Panc1 (cell line): ENCODE measurements at regions not wholly inside any gene's neighbourhood (a gene's known extent, or its start where the extent isn't known, plus 50 kb on each side); places are given as distances from the start of the nearest gene placed in this dataset.

Experiments
- ATAC-seq: fragments of 200-7000 bp; cut with Tn5 transposase; 2 replicates; pipeline ENCODE4 v1.9.1; 2020; ENCODE audit warnings: mild to moderate bottlenecking, moderate library complexity
- BruUV-seq: library from RNA; stranded (reverse); fragments of 400-500 nt; replicated peaks from 2 replicates; lab custom pipeline; 2021; lab: Mats Ljungman, UMichigan
- CTCF ChIA-PET: fragments of 300-600 bp; sonication (Branson Sonifier 250); formaldehyde crosslinking; loops from one replicate; lab custom pipeline; 2022; ENCODE audit warnings: antibody characterized with exemption; lab: Charles Lee
- POLR2A ChIA-PET: fragments of 300-600 bp; sonication (Branson Sonifier 250); formaldehyde crosslinking; loops from one replicate; lab custom pipeline; 2022; ENCODE audit warnings: antibody characterized with exemption; lab: Charles Lee
- DNase-seq: peaks from one replicate; pipeline ENCODE4 v3.0.0-alpha.2; 2010; ENCODE audit warnings: low read depth, low spot score
- H3K27ac ChIP-seq: 2 replicates; pipeline ENCODE4 v1.5.1; 2011; ENCODE audit warnings: mild to moderate bottlenecking, low read length, inconsistent platforms
- H3K27me3 ChIP-seq: fragments of 200-500 bp; sonication (Bioruptor generic); 2 replicates; pipeline ENCODE4 v1.6.0; 2014; ENCODE audit warnings: low read length, inconsistent platforms; ENCODE audit not compliant: control insufficient read depth, insufficient read depth
- H3K36me3 ChIP-seq: fragments of 200-500 bp; sonication (Bioruptor generic); 2 replicates; pipeline ENCODE4 v1.5.1; 2014; ENCODE audit warnings: inconsistent platforms, mild to moderate bottlenecking, low read length, moderate library complexity; ENCODE audit not compliant: control insufficient read depth, insufficient read depth
- H3K4me1 ChIP-seq: 2 replicates; pipeline ENCODE4 v1.5.1; 2011; ENCODE audit warnings: inconsistent platforms, mild to moderate bottlenecking, low read length, moderate library complexity; ENCODE audit not compliant: control insufficient read depth, insufficient read depth
- H3K4me3 ChIP-seq, 2 experiments: 2 replicates each; pipeline ENCODE4 v1.5.1; 2011 to 2012; ENCODE audit warnings: low read depth in 2 of 2, low read length in 2 of 2, mild to moderate bottlenecking in 2 of 2, inconsistent platforms in 1 of 2, moderate library complexity in 1 of 2
- H3K9me3 ChIP-seq: fragments of 200-500 bp; sonication (Bioruptor generic); 2 replicates; pipeline ENCODE4 v1.5.1; 2014; ENCODE audit warnings: low read depth, mild to moderate bottlenecking, inconsistent platforms, low read length, moderate library complexity; ENCODE audit not compliant: control insufficient read depth, insufficient read depth
- POLR2AphosphoS5 ChIP-seq: IDR thresholded peaks from 2 replicates; pipeline ENCODE4 v1.6.1; 2012; ENCODE audit warnings: mild to moderate bottlenecking, low read depth, low read length, moderate library complexity
- SIN3A ChIP-seq: IDR thresholded peaks from 2 replicates; pipeline ENCODE4 v1.6.1; 2012; ENCODE audit warnings: low read depth, mild to moderate bottlenecking, low read length, moderate library complexity, borderline replicate concordance; ENCODE audit not compliant: insufficient read depth
- TCF7L2 ChIP-seq: IDR thresholded peaks from 2 replicates; pipeline ENCODE4 v1.6.1; 2011; ENCODE audit warnings: mild to moderate bottlenecking, low read depth, low read length, inconsistent platforms
- in situ Hi-C: cut with HindIII; loops from 2 replicates; pipeline ENCODE4 v1.10.0; 2016; ENCODE audit warnings: low sequenced_read_pairs, low pct_unique_long_range_greater_than_20kb
- intact Hi-C: fragments of 100-400 bp; cut with micrococcal nuclease; formaldehyde crosslinking; loops from one replicate; pipeline ENCODE4 v1.10.0; 2022; ENCODE audit not compliant: unreplicated experiment
- TF ChIP-seq, protein P1 (sequence below): fragments of 450-650 bp; IDR thresholded peaks from 2 replicates; pipeline ENCODE4 v1.5.1; 2017; ENCODE audit warnings: mild to moderate bottlenecking
- TF ChIP-seq, protein P2 (sequence below), 2 experiments: IDR thresholded peaks; 2 replicates each; pipeline ENCODE4 v1.6.1; 2011 to 2012; ENCODE audit warnings: low read depth in 2 of 2, control low read depth in 1 of 2, low read length in 1 of 2, mild to moderate bottlenecking in 1 of 2, moderate library complexity in 1 of 2; ENCODE audit not compliant: insufficient read depth in 1 of 2

DNA sequence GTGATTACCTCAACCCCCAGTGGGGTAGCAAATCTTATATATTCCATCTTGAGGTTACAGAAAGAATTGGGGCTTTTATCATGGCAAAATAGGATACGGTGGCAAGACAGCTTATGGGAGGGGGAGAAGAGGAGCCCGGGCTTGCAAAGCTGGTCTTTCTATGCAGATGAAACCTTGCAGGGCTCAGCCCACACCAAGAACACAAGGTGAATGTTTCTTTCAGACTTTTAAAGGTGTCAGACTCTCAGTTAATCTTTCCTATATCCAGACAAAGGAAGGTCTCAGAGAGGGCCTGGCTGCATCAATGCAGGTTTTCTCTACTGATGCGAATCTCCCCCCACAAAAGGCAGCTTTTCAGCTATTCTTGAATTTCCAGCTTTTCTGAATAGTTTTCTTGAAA, 59.9 kb upstream of the WDR17 start:
- no TSS peak for BruUV-seq
- DNase-seq (no peak), ATAC-seq (no peak)
- no peak overlapping the region for H3K27ac ChIP-seq
- POLR2A ChIA-PET, result no interaction called here
- in situ Hi-C loops, result no loop called here
- CTCF ChIA-PET, result no interaction called here
- intact Hi-C loops, result no loop called here
- no peaks in the 10 kb centered on the region for H3K36me3 ChIP-seq
- H3K4me3 ChIP-seq, result no peak overlapping the region
- TF ChIP-seq SIN3A (no peak), TCF7L2 (no peak), POLR2AphosphoS5 (no peak)
- TF ChIP-seq, protein P1, sequence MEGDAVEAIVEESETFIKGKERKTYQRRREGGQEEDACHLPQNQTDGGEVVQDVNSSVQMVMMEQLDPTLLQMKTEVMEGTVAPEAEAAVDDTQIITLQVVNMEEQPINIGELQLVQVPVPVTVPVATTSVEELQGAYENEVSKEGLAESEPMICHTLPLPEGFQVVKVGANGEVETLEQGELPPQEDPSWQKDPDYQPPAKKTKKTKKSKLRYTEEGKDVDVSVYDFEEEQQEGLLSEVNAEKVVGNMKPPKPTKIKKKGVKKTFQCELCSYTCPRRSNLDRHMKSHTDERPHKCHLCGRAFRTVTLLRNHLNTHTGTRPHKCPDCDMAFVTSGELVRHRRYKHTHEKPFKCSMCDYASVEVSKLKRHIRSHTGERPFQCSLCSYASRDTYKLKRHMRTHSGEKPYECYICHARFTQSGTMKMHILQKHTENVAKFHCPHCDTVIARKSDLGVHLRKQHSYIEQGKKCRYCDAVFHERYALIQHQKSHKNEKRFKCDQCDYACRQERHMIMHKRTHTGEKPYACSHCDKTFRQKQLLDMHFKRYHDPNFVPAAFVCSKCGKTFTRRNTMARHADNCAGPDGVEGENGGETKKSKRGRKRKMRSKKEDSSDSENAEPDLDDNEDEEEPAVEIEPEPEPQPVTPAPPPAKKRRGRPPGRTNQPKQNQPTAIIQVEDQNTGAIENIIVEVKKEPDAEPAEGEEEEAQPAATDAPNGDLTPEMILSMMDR, result no peak
- TF ChIP-seq, protein P2, sequence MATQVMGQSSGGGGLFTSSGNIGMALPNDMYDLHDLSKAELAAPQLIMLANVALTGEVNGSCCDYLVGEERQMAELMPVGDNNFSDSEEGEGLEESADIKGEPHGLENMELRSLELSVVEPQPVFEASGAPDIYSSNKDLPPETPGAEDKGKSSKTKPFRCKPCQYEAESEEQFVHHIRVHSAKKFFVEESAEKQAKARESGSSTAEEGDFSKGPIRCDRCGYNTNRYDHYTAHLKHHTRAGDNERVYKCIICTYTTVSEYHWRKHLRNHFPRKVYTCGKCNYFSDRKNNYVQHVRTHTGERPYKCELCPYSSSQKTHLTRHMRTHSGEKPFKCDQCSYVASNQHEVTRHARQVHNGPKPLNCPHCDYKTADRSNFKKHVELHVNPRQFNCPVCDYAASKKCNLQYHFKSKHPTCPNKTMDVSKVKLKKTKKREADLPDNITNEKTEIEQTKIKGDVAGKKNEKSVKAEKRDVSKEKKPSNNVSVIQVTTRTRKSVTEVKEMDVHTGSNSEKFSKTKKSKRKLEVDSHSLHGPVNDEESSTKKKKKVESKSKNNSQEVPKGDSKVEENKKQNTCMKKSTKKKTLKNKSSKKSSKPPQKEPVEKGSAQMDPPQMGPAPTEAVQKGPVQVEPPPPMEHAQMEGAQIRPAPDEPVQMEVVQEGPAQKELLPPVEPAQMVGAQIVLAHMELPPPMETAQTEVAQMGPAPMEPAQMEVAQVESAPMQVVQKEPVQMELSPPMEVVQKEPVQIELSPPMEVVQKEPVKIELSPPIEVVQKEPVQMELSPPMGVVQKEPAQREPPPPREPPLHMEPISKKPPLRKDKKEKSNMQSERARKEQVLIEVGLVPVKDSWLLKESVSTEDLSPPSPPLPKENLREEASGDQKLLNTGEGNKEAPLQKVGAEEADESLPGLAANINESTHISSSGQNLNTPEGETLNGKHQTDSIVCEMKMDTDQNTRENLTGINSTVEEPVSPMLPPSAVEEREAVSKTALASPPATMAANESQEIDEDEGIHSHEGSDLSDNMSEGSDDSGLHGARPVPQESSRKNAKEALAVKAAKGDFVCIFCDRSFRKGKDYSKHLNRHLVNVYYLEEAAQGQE (IDR thresholded peaks at IDR 0.05; ENCODE audit: insufficient read depth in 1 of 2, low read depth in 2 of 2, low read length in 1 of 2), result no peak
- no peaks in the 10 kb centered on the region for H3K4me1 ChIP-seq
- no peaks in the 10 kb centered on the region; the same call in 1 of the 2 replicates for H3K27me3 ChIP-seq
- H3K9me3 ChIP-seq, result no peaks in the 10 kb centered on the region

DNA sequence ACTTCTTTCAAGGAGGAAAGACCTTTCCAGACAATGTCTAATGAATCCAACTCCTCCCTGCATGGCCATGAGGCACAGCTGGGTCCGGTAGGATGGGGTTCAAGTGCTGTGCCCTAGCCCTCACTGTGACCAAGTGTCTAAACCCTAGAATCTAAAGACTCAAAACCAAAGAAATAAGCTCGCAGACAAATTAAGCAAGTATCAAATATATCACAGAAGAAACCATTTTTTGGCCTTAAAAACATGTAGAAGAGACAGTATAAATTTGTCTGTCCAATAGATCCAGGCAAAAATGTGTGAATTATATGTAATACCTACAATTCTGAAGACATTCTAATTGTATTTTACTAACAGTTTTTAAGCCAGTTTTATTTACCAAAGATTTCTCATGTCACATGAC, 56.4 kb upstream of the WDR17 start:
- no peaks in the 10 kb centered on the region for H3K4me1 ChIP-seq
- CTCF ChIA-PET, result no interaction called here
- H3K27me3 ChIP-seq, result no peaks in the 10 kb centered on the region
- no peak overlapping the region for H3K27ac ChIP-seq
- TF ChIP-seq TCF7L2, result no peak
- TF ChIP-seq, protein P1, result no peak
- TF ChIP-seq, protein P2 (IDR thresholded peaks at IDR 0.05; ENCODE audit: insufficient read depth in 1 of 2, low read depth in 2 of 2, low read length in 1 of 2), result no peak
- no peak for TF ChIP-seq POLR2AphosphoS5
- no peak for TF ChIP-seq SIN3A
- intact Hi-C loops, result no loop called here
- ATAC-seq (no peak), DNase-seq (no peak)
- no peaks in the 10 kb centered on the region for H3K36me3 ChIP-seq
- no peaks in the 10 kb centered on the region for H3K9me3 ChIP-seq
- BruUV-seq, result no TSS peak
- POLR2A ChIA-PET, result no interaction called here
- no peak overlapping the region for H3K4me3 ChIP-seq
- in situ Hi-C loops, result no loop called here
